HG02588 (cell line): ENCODE measurements at regions not wholly inside any gene's neighbourhood (a gene's known extent, or its start where the extent isn't known, plus 50 kb on each side); places are given as distances from the start of the nearest gene placed in this dataset.
A peak's percentile ranks its signal among the peaks of the same experiment; 100 is the strongest.
"Not testable (repeated sequence)": the region's sequence is repeated elsewhere in the genome, so short reads cannot be mapped to it uniquely, and the experiment has no call there.

Experiments
- ATAC-seq: cut with Tn5 transposase; IDR thresholded peaks from one replicate; pipeline ENCODE4 v1.9.1; 2021; ENCODE audit warnings: mild to moderate bottlenecking, moderate library complexity; ENCODE audit not compliant: unreplicated experiment

GRCh38 chr1:57616921-57617320, 193.1 kb upstream of the DAB1 start:
- ATAC-seq, result no peak

GRCh38 chr1:57615956-57616355, 192.1 kb upstream of the DAB1 start:
- ATAC-seq, result no peak

GRCh38 chr1:57612833-57613232, 189.0 kb upstream of the DAB1 start:
- no peak for ATAC-seq

GRCh38 chr1:57605933-57606332, 182.1 kb upstream of the DAB1 start:
- ATAC-seq, result no peak

GRCh38 chr1:57603696-57604095, 179.8 kb upstream of the DAB1 start:
- no peak for ATAC-seq

- no peak for ATAC-seq
Measured at GRCh38 chr1:57600424-57600823, 176.6 kb upstream of the DAB1 start.

- ATAC-seq, result no peak
Measured at GRCh38 chr1:57599236-57599994, 175.6 kb upstream of the DAB1 start.

GRCh38 chr1:57597036-57597435, 173.2 kb upstream of the DAB1 start:
- ATAC-seq, result no peak

GRCh38 chr1:57594002-57594401, 170.1 kb upstream of the DAB1 start:
- ATAC-seq, result no peak

GRCh38 chr1:57591842-57592241, 168.0 kb upstream of the DAB1 start:
- no peak for ATAC-seq

GRCh38 chr1:57590978-57591377, 167.1 kb upstream of the DAB1 start:
- no peak for ATAC-seq

GRCh38 chr1:57586842-57587241, 163.0 kb upstream of the DAB1 start:
- no peak for ATAC-seq

- no peak for ATAC-seq
Measured at GRCh38 chr1:57578680-57579079, 154.8 kb upstream of the DAB1 start.

- ATAC-seq, result no peak
Measured at GRCh38 chr1:57578099-57578498, 154.2 kb upstream of the DAB1 start.

- no peak for ATAC-seq
Measured at GRCh38 chr1:57576756-57577155, 152.9 kb upstream of the DAB1 start.

GRCh38 chr1:57572016-57572415, 148.2 kb upstream of the DAB1 start:
- no peak for ATAC-seq

- not testable (repeated sequence) for ATAC-seq
Measured at GRCh38 chr1:57558066-57558465, 134.2 kb upstream of the DAB1 start.

GRCh38 chr1:57553666-57554065, 129.8 kb upstream of the DAB1 start:
- ATAC-seq, result no peak

GRCh38 chr1:57551476-57551875, 127.6 kb upstream of the DAB1 start:
- no peak for ATAC-seq

GRCh38 chr1:57550092-57550491, 126.2 kb upstream of the DAB1 start:
- ATAC-seq, result peak; percentile 64

GRCh38 chr1:57549300-57549699, 125.4 kb upstream of the DAB1 start:
- no peak for ATAC-seq

GRCh38 chr1:57546549-57547330, 122.9 kb upstream of the DAB1 start:
- ATAC-seq, result no peak
